ENCODE measurements at regions not wholly inside any gene's neighbourhood (a gene's known extent, or its start where the extent isn't known, plus 50 kb on each side); places are given as distances from the start of the nearest gene placed in this dataset.

GRCh38 chr2:15852811-15853210 lies 87.5 kb upstream of the MYCN start:
- no peak for TF ChIP-seq TAF1 (IDR thresholded peaks at IDR 0.05; ENCODE audit: borderline replicate concordance, insufficient read depth, low read length)
- no peak for TF ChIP-seq REST (IDR thresholded peaks at IDR 0.05; ENCODE audit: insufficient read depth in 1 of 2, low read depth in 2 of 2, low read length in 2 of 2)
- TF ChIP-seq SIN3A (IDR thresholded peaks at IDR 0.05; ENCODE audit: borderline replicate concordance, insufficient read depth, low read length): no peak
- no peak for TF ChIP-seq FOXP2 (optimal IDR thresholded peaks at IDR 0.05; ENCODE audit: borderline replicate concordance, extremely low read depth, extremely low read length, insufficient read depth)
- TF ChIP-seq POLR2AphosphoS5 (IDR thresholded peaks at IDR 0.05; ENCODE audit: low read depth, low read length): no peak

GRCh38 chr2:15853903-15854302 lies 86.4 kb upstream of the MYCN start:
- TF ChIP-seq FOXP2 (optimal IDR thresholded peaks at IDR 0.05; ENCODE audit: borderline replicate concordance, extremely low read depth, extremely low read length, insufficient read depth) (no peak), SIN3A (IDR thresholded peaks at IDR 0.05; ENCODE audit: borderline replicate concordance, insufficient read depth, low read length) (no peak), TAF1 (IDR thresholded peaks at IDR 0.05; ENCODE audit: borderline replicate concordance, insufficient read depth, low read length) (no peak), POLR2AphosphoS5 (IDR thresholded peaks at IDR 0.05; ENCODE audit: low read depth, low read length) (no peak), REST (IDR thresholded peaks at IDR 0.05; ENCODE audit: insufficient read depth in 1 of 2, low read depth in 2 of 2, low read length in 2 of 2) (no peak)

- TF ChIP-seq POLR2AphosphoS5 (IDR thresholded peaks at IDR 0.05; ENCODE audit: low read depth, low read length) (no peak), REST (IDR thresholded peaks at IDR 0.05; ENCODE audit: insufficient read depth in 1 of 2, low read depth in 2 of 2, low read length in 2 of 2) (no peak), SIN3A (IDR thresholded peaks at IDR 0.05; ENCODE audit: borderline replicate concordance, insufficient read depth, low read length) (no peak), FOXP2 (optimal IDR thresholded peaks at IDR 0.05; ENCODE audit: borderline replicate concordance, extremely low read depth, extremely low read length, insufficient read depth) (no peak), TAF1 (IDR thresholded peaks at IDR 0.05; ENCODE audit: borderline replicate concordance, insufficient read depth, low read length) (no peak)
Measured at GRCh38 chr2:15855766-15856260, 84.5 kb upstream of the MYCN start.

- TF ChIP-seq TAF1 (IDR thresholded peaks at IDR 0.05; ENCODE audit: borderline replicate concordance, insufficient read depth, low read length): no peak
Measured at GRCh38 chr2:15856318-15856717, 84.0 kb upstream of the MYCN start.

- no peak for TF ChIP-seq REST (IDR thresholded peaks at IDR 0.05; ENCODE audit: insufficient read depth in 1 of 2, low read depth in 2 of 2, low read length in 2 of 2)
- no peak for TF ChIP-seq FOXP2 (optimal IDR thresholded peaks at IDR 0.05; ENCODE audit: borderline replicate concordance, extremely low read depth, extremely low read length, insufficient read depth)
- no peak for TF ChIP-seq SIN3A (IDR thresholded peaks at IDR 0.05; ENCODE audit: borderline replicate concordance, insufficient read depth, low read length)
- TF ChIP-seq POLR2AphosphoS5 (IDR thresholded peaks at IDR 0.05; ENCODE audit: low read depth, low read length): no peak
- TF ChIP-seq TAF1 (IDR thresholded peaks at IDR 0.05; ENCODE audit: borderline replicate concordance, insufficient read depth, low read length): no peak
Measured at GRCh38 chr2:15858466-15858865, 81.9 kb upstream of the MYCN start.
